Activated naive CD8-positive, alpha-beta T cell treated with anti-CD3 and anti-CD28 coated beads for 36 hours (primary cell): ENCODE measurements at regions not wholly inside any gene's neighbourhood (a gene's known extent, or its start where the extent isn't known, plus 50 kb on each side); places are given as distances from the start of the nearest gene placed in this dataset.
"Not testable (repeated sequence)": the region's sequence is repeated elsewhere in the genome, so short reads cannot be mapped to it uniquely, and the experiment has no call there.

Experiments used
- DNase-seq: peaks from one replicate; pipeline ENCODE4 v3.0.0; 2021
- H3K27ac Mint-ChIP-seq: one replicate; pipeline ENCODE4 v1.8.0; 2022; ENCODE audit warnings: mild to moderate bottlenecking, moderate library complexity, mixed read lengths
- H3K27me3 Mint-ChIP-seq: one replicate; pipeline ENCODE4 v1.8.0; 2022; ENCODE audit warnings: mild to moderate bottlenecking, mixed read lengths
- H3K36me3 Mint-ChIP-seq: one replicate; pipeline ENCODE4 v1.8.0; 2021; ENCODE audit warnings: mild to moderate bottlenecking, mixed read lengths
- H3K4me1 Mint-ChIP-seq: one replicate; pipeline ENCODE4 v1.8.0; 2021; ENCODE audit warnings: mixed read lengths
- H3K4me3 Mint-ChIP-seq: one replicate; pipeline ENCODE4 v1.8.0; 2022; ENCODE audit warnings: mild to moderate bottlenecking, moderate library complexity, mixed read lengths
- H3K9me3 Mint-ChIP-seq: one replicate; pipeline ENCODE4 v1.8.0; 2022; ENCODE audit warnings: mixed read lengths

DNA sequence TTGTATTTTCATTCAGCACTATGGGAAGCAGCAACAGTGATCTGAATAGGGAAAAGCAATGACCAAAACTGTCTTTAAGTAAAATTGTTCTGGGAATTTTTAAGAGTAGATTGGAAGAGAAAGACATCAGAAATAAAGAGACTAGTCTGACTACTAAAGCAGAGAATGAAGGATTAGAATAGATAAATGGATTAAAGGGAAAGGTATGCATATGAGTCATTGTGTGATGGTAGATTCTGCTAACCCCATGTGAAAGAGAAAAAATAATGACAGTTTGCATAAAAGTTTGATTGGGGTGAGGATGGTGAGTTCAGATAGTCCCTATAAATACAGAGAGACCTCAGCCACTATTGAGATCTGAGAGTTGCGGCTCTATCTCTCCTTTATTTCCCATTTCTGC, 139.6 kb upstream of the DCC start:
- no peak for DNase-seq
- Mint-ChIP-seq H3K9me3 (peaks cover 2% of the 10 kb centered on the region), H3K4me3 (no peak overlapping the region), H3K27me3 (peaks cover 3% of the 10 kb centered on the region), H3K27ac (no peak overlapping the region), H3K36me3 (no peaks in the 10 kb centered on the region), H3K4me1 (no peaks in the 10 kb centered on the region)

DNA sequence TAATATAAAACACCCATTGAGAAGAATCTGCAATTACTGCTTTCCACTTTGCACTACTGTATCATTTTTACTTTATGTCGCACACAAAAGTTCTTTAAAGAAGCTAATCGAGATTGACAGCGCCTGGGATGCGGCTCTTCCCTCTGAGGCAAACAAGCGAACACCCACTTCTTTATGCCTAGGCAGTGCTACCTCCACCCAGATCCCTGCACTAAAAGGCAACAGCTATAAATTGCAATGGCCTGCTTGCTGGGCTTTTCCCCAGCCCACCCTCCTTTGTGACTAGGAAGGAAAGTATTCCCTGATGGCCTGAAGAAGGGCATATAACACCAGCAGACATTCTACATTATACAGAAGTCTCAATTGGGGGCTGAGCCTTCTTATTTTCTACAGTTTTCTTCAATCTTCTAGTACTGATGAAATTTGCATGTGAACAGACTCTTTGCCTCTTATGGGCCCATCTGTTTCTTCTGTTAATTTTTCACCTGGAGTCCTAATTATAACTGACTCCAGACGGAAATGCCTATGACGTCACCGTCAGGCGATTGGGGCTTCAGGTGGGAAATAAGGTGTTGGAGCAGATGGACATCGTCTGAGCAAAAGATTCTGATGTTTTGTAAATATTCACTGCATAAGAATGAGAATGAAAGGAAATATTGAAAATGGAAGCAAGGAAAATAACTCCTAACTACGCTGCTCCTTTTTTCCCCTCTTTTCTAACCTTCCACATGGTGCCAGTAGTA, 138.9 kb upstream of the DCC start:
- Mint-ChIP-seq H3K9me3 (peaks cover 2% of the 10 kb centered on the region), H3K36me3 (no peaks in the 10 kb centered on the region), H3K27ac (no peak overlapping the region), H3K4me1 (no peaks in the 10 kb centered on the region), H3K4me3 (no peak overlapping the region), H3K27me3 (peaks cover 3% of the 10 kb centered on the region)
- DNase-seq = no peak

DNA sequence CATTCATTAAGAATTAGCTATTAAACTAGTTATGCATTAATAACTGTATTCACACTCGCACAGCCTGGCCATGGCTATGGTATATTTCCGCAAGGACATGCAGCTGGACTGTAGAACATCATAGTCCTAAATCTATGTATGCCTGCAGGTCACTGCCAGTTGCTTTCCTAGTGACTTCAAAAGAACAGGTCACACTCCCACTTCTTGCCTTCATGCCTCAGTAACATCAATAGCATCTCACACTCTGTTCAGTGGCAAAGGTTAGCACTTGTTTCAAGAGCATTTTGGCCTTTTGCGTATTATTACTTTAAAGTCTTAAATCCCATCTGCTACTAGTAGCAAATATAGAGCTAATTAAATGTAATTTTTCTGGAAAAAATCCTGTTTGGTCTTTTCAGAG, 131.4 kb upstream of the DCC start:
- H3K9me3 Mint-ChIP-seq = no peaks in the 10 kb centered on the region
- no peak overlapping the region for H3K27ac Mint-ChIP-seq
- H3K4me3 Mint-ChIP-seq = no peak overlapping the region
- H3K4me1 Mint-ChIP-seq = no peaks in the 10 kb centered on the region
- no peaks in the 10 kb centered on the region for H3K36me3 Mint-ChIP-seq
- no peak for DNase-seq
- no peaks in the 10 kb centered on the region for H3K27me3 Mint-ChIP-seq

DNA sequence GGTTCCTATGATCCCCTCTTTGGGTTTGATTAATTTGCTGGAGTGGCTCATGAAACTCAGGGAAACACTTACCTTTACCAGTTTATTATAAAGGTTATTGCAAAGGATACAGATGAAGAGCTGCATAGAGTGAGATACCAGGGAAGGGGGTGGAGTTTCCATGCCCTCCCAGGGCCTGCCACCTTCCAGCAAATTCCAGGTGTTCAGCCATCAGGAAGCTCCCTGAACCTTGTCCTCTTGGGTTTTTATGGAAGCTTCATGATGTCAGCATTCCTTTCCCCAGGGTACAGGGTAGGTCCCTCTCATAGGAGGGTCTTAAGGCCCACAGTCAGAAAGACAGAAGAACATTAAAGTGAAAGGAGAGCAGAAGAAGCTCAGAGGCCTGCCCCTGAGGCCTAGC, 123.9 kb upstream of the DCC start:
- Mint-ChIP-seq H3K36me3 (no peaks in the 10 kb centered on the region), H3K4me1 (no peaks in the 10 kb centered on the region), H3K4me3 (no peak overlapping the region), H3K27me3 (no peaks in the 10 kb centered on the region), H3K9me3 (no peaks in the 10 kb centered on the region), H3K27ac (no peak overlapping the region)
- no peak for DNase-seq

DNA sequence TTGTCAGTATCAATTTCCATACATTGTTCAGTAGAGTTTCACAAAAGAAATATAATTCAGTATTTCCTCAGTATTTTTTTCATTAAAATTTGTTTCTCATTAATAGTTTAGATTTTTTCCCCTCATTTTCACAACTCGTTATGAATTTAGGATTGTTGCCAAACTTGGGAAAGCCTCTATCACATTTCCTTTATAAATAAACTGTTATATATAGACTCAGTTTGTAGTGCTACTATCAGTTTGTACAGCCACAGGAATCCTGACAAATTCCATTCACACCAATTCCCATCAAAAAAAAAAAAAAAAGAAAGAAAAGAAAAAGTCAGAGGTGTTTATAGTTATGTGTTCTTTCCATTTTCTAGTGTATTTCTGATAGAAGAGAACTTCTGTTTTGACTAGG, 123.3 kb upstream of the DCC start:
- no peaks in the 10 kb centered on the region for H3K4me1 Mint-ChIP-seq
- H3K36me3 Mint-ChIP-seq = no peaks in the 10 kb centered on the region
- no peak for DNase-seq
- H3K27me3 Mint-ChIP-seq = no peaks in the 10 kb centered on the region
- H3K9me3 Mint-ChIP-seq = no peaks in the 10 kb centered on the region
- H3K27ac Mint-ChIP-seq = no peak overlapping the region
- H3K4me3 Mint-ChIP-seq = no peak overlapping the region

DNA sequence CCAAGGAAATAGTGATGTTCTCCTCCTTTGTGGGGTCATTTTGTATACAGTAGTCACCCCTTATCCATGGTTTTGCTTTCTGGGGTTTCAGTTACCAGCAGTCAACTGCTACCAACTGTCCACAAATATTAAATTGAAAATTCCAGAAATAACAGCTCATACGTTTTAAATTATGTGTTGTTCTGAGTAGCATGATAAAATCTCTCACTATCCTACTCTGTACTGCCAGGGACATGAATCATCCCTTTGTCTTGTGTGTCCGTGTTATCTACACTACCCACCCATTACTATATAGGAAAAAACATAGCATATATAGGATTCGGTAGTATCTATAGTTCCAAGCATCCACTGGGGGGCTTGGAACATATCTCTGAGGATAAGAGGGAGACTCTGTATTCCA, 120.9 kb upstream of the DCC start:
- no peaks in the 10 kb centered on the region for H3K4me1 Mint-ChIP-seq
- no peaks in the 10 kb centered on the region for H3K36me3 Mint-ChIP-seq
- H3K27ac Mint-ChIP-seq = no peak overlapping the region
- DNase-seq = no peak
- no peak overlapping the region for H3K4me3 Mint-ChIP-seq
- H3K9me3 Mint-ChIP-seq = no peaks in the 10 kb centered on the region
- H3K27me3 Mint-ChIP-seq = no peaks in the 10 kb centered on the region

DNA sequence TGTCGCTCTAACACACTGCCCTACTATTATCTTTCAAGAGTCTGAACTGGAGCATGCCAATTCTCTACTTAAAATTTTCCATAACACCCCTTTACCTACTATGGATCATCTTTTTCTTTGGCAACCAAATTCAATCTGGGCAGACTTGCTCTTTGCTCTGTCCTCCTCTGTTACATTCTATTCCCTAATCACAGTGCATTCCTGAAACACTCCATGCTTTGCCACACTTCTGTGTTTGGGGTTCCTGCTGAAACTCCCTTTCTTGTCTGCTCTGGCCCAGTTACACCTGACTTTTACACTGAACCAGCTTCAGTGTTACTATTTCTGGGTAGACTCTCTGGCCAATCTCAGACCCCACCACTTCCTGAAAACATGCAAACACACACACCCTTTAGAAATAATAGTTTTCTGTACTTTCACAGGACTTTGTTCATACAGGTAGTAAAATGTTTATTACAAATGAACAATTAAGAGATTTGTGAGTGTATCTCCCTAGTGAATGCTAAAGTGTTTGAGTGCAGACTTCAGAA, 119.9 kb upstream of the DCC start:
- Mint-ChIP-seq H3K36me3 (no peaks in the 10 kb centered on the region), H3K4me1 (no peaks in the 10 kb centered on the region), H3K4me3 (no peak overlapping the region), H3K27ac (no peak overlapping the region), H3K9me3 (no peaks in the 10 kb centered on the region), H3K27me3 (no peaks in the 10 kb centered on the region)
- DNase-seq = no peak

DNA sequence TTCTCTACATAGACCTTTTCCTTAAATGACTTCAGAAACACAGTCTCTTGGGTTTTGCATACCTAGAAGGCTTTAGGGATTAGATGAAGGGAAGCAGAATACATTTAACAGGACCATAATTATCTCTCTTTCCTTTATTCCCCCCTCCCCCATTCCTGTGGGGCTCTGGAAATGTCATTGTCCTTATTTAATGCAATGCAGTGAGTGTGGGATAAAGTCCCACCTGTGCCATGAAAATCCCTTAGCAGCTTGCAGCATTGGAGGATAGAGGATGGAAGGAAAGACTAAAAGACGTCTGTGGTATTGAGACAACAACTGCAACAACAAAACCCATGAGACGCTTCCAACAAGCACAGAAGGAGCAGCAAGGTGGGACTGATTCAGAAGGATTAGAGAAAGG, 117.8 kb upstream of the DCC start:
- H3K4me1 Mint-ChIP-seq = no peaks in the 10 kb centered on the region
- no peaks in the 10 kb centered on the region for H3K27me3 Mint-ChIP-seq
- no peak overlapping the region for H3K4me3 Mint-ChIP-seq
- no peak for DNase-seq
- H3K27ac Mint-ChIP-seq = no peak overlapping the region
- peaks cover 2% of the 10 kb centered on the region for H3K9me3 Mint-ChIP-seq
- H3K36me3 Mint-ChIP-seq = no peaks in the 10 kb centered on the region

DNA sequence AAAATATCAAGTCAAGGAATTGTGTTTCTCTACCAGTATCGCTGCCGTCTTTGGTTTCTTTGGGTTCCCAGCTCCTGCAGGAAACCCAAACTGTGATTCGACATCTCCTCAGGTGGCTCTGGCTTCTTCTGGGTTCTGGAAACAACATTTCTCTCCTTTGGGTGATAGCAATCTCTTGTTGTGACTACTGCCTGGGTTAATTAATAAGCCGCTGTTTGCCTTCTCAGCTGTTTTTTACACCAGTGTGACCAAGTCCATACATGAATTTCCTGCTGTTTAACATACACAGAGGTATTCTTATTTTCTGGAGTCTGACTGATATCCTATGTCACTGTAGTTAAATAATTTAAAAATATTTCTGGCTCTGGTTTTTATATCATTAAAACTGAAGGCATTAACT, 112.5 kb upstream of the DCC start:
- Mint-ChIP-seq H3K4me3 (no peak overlapping the region), H3K9me3 (peaks cover 2% of the 10 kb centered on the region)

DNA sequence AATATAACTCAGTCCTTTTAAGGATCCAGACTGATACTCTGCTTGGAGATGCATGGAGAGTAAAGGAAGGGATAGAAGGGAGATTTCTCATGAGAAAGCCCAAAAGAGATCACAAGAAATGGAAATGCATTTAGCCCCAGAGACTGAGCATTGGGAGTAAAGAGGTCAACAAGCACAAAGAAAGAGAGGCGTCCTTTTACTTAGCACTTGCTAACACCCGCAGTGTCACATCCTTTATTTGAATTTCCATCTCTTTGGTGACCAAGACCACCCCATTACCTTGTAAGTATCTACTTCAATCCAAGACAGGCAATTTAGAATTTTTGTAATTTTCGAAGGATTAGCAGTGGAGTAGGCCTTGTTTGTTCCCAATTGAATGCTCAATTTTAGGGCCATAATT, 111.8 kb upstream of the DCC start:
- no peak for DNase-seq
- Mint-ChIP-seq H3K36me3 (no peaks in the 10 kb centered on the region), H3K4me3 (no peak overlapping the region), H3K27me3 (no peaks in the 10 kb centered on the region), H3K9me3 (peaks cover 2% of the 10 kb centered on the region), H3K27ac (no peak overlapping the region), H3K4me1 (no peaks in the 10 kb centered on the region)

More for the DNA sequence above, 112.5 kb upstream of the DCC start:
- Mint-ChIP-seq H3K36me3 (no peaks in the 10 kb centered on the region), H3K27ac (no peak overlapping the region), H3K27me3 (no peaks in the 10 kb centered on the region), H3K4me1 (no peaks in the 10 kb centered on the region)
- DNase-seq = no peak

DNA sequence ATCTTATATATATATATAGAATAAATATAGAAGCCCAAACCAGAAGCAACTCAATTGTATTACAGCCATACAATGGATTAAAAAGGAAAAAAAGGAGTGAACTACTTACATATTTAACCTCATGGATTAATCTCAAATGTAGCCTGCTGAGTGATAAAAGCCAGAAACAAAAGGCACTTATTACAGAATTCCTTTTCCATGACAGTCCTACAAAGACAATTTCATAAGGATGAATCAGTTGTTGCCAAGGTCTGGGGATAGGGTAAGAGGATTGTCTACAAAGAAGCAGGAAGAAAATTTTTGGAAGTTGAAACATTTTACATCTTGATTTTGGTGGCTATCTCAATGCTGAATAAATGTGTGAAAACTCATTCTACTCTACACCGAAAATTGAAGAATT, 103.9 kb upstream of the DCC start:
- Mint-ChIP-seq H3K4me3 (no peak overlapping the region), H3K27ac (no peak overlapping the region), H3K9me3 (no peaks in the 10 kb centered on the region), H3K27me3 (no peaks in the 10 kb centered on the region), H3K36me3 (no peaks in the 10 kb centered on the region), H3K4me1 (no peaks in the 10 kb centered on the region)
- no peak for DNase-seq

DNA sequence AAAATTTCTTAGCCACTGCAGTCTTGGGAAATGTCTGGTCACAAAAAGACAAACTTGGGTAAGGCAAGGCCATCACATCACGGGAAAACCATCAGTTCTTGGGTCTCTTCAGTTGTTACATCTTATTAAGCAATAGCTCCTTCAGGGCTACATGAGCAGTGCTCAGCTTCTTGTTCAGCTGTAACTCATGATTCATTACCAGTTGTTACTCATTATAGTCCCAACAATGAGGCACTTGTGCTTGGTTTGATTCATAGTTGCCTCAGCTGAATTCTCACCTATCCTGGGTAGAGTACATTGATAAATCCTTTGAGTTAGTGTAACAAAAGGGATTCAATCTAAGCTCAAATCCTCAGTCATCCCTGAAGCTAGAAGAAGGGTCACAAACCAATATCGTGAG, 102.4 kb upstream of the DCC start:
- Mint-ChIP-seq H3K9me3 (peaks cover 1% of the 10 kb centered on the region), H3K27ac (no peak overlapping the region), H3K36me3 (no peaks in the 10 kb centered on the region), H3K4me1 (no peaks in the 10 kb centered on the region), H3K27me3 (no peaks in the 10 kb centered on the region), H3K4me3 (no peak overlapping the region)
- DNase-seq = no peak

DNA sequence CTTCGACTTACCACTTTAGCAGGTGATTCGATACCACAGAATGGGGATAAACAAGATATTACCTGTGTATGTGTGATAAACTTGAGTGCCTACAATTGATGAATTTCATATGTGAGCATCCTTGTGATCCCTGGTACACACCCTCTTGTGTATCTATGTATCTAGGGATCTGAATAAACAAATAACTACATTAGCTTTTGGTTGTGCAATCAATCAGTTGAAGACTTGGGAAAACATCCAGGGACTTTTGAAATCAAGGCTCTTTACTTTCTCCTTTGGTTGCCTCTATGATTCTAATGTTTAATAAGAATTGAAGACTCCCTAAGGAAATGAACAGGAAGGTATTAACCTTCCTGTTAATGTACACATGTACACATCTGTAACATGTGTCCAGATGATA, 97.3 kb upstream of the DCC start:
- H3K4me3 Mint-ChIP-seq = no peak overlapping the region
- DNase-seq = no peak
- H3K9me3 Mint-ChIP-seq = peaks cover 8% of the 10 kb centered on the region
- no peaks in the 10 kb centered on the region for H3K36me3 Mint-ChIP-seq
- H3K27me3 Mint-ChIP-seq = no peaks in the 10 kb centered on the region
- H3K4me1 Mint-ChIP-seq = no peaks in the 10 kb centered on the region
- no peak overlapping the region for H3K27ac Mint-ChIP-seq

DNA sequence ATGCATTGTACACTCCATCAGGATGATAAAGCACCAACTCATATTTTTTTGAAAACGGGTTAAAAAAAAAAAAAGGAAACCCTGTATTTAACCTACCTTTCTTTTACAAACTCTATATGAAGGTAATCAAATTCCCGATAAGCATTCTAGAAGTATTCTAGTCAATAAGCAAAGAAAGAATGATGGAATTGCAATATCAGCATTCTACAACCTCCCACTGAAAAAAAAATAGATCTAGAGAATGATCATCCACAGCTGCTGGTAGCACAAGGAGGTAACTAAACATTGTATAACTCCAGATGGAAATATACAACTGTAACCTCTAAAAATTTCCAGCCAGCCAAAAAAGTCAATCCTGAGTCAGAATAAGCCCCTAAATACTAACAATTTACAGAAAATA, 95.3 kb upstream of the DCC start:
- Mint-ChIP-seq H3K27ac (no peak overlapping the region), H3K9me3 (peaks cover 8% of the 10 kb centered on the region), H3K4me3 (no peak overlapping the region), H3K4me1 (no peaks in the 10 kb centered on the region), H3K36me3 (no peaks in the 10 kb centered on the region), H3K27me3 (no peaks in the 10 kb centered on the region)
- DNase-seq = no peak

DNA sequence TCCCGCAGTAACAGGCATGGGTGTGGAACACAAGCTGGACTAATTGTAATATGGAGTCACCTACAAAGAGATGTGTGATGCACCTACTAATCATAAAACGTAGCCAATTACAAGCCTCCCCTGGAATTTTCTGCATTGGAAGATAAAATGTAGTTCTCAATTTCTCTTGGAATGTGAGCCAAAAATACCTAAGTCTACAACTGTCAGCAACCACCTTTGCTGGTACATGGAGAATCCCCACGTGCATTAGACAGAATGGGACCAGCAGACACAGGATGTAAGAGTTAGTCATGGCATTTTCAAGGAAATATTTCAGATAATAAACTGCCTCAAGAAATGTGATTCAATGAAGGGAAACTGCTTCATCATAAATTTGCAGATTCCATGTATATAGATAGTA, 85.6 kb upstream of the DCC start:
- peaks cover 9% of the 10 kb centered on the region for H3K9me3 Mint-ChIP-seq
- no peaks in the 10 kb centered on the region for H3K27me3 Mint-ChIP-seq
- H3K27ac Mint-ChIP-seq = no peak overlapping the region
- no peak overlapping the region for H3K4me3 Mint-ChIP-seq
- DNase-seq = no peak
- H3K4me1 Mint-ChIP-seq = no peaks in the 10 kb centered on the region
- no peaks in the 10 kb centered on the region for H3K36me3 Mint-ChIP-seq

DNA sequence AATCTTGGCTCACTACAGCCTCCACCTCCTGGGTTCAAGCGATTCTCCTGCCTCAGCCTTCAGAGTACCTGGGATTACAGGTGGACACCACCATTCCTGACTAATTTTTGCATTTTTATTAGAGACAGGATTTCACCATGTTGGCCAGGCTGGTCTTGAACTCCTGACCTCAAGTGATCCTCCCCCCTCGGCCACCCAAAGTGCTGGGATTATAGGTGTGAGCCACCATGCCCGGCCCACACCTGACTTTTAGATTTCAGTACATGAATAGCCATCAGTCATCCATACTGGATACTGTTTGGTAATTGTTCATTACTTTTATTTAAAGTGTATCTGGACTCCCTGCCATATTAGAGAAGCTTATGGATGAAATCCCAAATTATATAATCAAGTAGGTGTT, 82.6 kb upstream of the DCC start:
- not testable (repeated sequence) for H3K27me3 Mint-ChIP-seq, H3K36me3 Mint-ChIP-seq, H3K4me3 Mint-ChIP-seq, H3K4me1 Mint-ChIP-seq, DNase-seq, H3K9me3 Mint-ChIP-seq, H3K27ac Mint-ChIP-seq
